ENCODE measurements at regions not wholly inside any gene's neighbourhood (a gene's known extent, or its start where the extent isn't known, plus 50 kb on each side); places are given as distances from the start of the nearest gene placed in this dataset.

DNA sequence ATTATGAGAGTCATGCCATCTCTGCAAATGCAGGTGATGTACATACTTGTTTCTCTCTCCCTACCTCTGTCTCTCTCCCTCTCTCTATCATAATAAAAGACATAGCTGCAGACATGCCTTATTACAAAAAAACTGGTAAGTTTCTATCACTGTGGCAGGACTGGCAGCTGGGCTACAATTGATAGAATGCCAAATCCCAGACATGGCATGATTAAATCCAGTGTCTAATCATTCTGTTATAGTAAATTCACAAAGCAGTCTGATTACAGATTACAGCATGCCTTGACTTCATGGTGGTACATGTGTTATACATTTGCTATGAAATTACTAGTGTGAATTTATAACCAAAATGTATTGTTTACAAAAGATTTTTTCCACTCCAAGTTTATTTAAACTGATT is 854.7 kb downstream of the TMTC2 start:
- H3K4me3 ChIP-seq (ENCODE audit: low read depth, low read length), result no peak overlapping the region
- no peak for DNase-seq (ENCODE audit: low read depth)
- TF ChIP-seq, protein P1, sequence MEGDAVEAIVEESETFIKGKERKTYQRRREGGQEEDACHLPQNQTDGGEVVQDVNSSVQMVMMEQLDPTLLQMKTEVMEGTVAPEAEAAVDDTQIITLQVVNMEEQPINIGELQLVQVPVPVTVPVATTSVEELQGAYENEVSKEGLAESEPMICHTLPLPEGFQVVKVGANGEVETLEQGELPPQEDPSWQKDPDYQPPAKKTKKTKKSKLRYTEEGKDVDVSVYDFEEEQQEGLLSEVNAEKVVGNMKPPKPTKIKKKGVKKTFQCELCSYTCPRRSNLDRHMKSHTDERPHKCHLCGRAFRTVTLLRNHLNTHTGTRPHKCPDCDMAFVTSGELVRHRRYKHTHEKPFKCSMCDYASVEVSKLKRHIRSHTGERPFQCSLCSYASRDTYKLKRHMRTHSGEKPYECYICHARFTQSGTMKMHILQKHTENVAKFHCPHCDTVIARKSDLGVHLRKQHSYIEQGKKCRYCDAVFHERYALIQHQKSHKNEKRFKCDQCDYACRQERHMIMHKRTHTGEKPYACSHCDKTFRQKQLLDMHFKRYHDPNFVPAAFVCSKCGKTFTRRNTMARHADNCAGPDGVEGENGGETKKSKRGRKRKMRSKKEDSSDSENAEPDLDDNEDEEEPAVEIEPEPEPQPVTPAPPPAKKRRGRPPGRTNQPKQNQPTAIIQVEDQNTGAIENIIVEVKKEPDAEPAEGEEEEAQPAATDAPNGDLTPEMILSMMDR (IDR thresholded peaks at IDR 0.05; ENCODE audit: low read depth, low read length, missing control alignments), result no peak

DNA sequence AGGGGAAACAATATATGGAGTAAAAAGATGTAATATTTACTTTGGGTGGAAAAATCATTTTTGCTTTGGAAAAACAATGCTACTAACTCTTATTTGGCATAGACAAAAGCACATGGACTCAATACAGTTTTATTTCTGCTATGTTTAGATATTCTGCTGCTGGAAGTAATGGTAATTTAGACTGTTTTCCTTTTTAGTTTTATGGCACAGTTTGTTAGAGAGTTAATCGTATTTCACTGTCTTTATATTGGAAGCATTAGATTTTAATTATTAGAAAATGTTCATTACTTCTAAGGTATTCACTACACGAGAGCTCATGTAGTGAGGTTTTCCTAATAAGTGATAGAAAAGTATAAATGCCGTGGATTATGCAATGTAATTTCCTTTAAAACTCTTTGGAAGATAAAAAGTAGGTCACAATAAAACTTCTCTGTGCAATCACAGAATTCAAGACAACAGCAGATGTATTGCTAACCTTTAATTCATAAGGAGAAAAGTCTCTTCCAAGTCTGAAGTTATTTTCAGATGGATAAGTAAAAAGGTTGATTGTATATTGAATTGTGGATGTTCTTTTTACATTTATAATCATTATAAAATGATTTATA is 851.8 kb downstream of the TMTC2 start:
- DNase-seq (ENCODE audit: low read depth), result no peak
- no peak overlapping the region for H3K4me3 ChIP-seq (ENCODE audit: low read depth, low read length)
- TF ChIP-seq, protein P1 (IDR thresholded peaks at IDR 0.05; ENCODE audit: low read depth, low read length, missing control alignments), result no peak

GRCh38 chr12:83537428-83538053 is 850.8 kb downstream of the TMTC2 start:
- TF ChIP-seq, protein P1 (IDR thresholded peaks at IDR 0.05; ENCODE audit: low read depth, low read length, missing control alignments), result no peak
- DNase-seq (ENCODE audit: low read depth), result no peak
- no peak overlapping the region for H3K4me3 ChIP-seq (ENCODE audit: low read depth, low read length)

DNA sequence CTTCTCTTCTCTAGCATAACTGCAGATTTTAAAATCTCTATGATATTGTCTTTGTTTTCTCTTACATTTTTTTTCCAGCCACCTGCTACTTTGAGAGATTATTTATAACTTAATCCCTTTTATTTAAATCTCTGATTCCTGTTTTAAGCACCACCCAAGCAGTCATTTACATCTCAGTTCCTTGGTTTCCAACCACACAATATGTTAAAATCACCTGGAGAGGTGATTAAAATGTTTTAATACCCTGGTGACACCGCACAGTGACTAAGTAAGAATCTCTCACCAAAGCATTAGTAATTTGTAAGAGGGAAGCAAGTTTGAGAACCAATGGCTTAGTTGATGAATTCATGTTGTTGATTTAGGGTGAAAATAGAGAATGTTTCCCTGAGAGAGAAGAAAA is 849.8 kb downstream of the TMTC2 start:
- DNase-seq (ENCODE audit: low read depth), result no peak
- TF ChIP-seq, protein P1 (IDR thresholded peaks at IDR 0.05; ENCODE audit: low read depth, low read length, missing control alignments), result no peak
- H3K4me3 ChIP-seq (ENCODE audit: low read depth, low read length), result no peak overlapping the region

GRCh38 chr12:83528571-83528970 is 841.9 kb downstream of the TMTC2 start:
- no peak for DNase-seq (ENCODE audit: low read depth)
- H3K4me3 ChIP-seq (ENCODE audit: low read depth, low read length), result no peak overlapping the region
- TF ChIP-seq, protein P1 (IDR thresholded peaks at IDR 0.05; ENCODE audit: low read depth, low read length, missing control alignments), result no peak

DNA sequence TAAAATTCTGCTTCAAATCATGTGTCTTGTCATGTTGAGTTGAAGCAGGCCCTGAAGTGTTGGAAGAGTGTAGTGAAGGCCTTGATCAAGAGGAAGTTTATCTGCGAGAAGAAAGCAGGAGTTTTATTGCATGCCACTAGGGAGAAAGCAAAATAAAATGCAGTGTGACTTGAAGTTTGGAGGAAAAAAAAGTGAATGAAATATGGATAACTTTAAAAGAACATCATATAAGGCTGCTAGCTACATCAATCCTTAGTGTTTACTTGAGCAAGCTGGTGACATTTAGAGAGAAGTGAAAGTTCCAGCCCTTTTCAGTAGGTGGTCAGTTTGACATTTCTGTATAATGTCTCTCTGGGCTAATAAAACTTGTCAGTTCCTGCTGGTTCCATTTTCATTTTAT is 841.1 kb downstream of the TMTC2 start:
- DNase-seq (ENCODE audit: low read depth), result no peak
- TF ChIP-seq, protein P1 (IDR thresholded peaks at IDR 0.05; ENCODE audit: low read depth, low read length, missing control alignments), result no peak
- H3K4me3 ChIP-seq (ENCODE audit: low read depth, low read length), result no peak overlapping the region
